Neural progenitor cell (in vitro differentiated cells): ENCODE measurements at regions not wholly inside any gene's neighbourhood (a gene's known extent, or its start where the extent isn't known, plus 50 kb on each side); places are given as distances from the start of the nearest gene placed in this dataset.

Experiments used
- EZH2phosphoT487 ChIP-seq: fragments of 200-600 bp; sonication (generic); IDR thresholded peaks from 2 replicates; pipeline ENCODE4 v1.6.1; 2017; ENCODE audit warnings: antibody characterized with exemption
- TF ChIP-seq, protein P1 (sequence below): fragments of 200-600 bp; sonication (generic); IDR thresholded peaks from 2 replicates; pipeline ENCODE4 v1.5.1; 2017; ENCODE audit warnings: antibody characterized with exemption, mild to moderate bottlenecking

DNA sequence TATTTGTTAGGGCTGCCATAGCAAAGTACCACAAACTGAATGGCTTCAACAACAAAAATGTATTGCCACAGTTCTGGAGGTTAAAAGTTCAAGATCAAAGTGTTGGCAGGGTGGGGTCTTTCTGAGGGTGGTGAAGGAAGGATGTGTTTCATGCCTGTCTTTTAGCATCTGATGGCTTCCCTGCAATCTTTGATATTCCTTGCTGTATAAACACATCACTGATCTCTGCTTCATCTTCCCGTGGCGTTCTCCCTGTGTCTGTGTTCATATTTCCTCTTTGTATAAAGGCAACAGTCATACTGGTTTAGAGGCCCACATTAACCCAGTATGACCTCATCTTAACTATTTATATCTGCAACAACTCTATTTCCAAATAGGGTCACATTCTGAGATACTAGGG lies 167.5 kb downstream of the BTG1 start:
- TF ChIP-seq, protein P1, sequence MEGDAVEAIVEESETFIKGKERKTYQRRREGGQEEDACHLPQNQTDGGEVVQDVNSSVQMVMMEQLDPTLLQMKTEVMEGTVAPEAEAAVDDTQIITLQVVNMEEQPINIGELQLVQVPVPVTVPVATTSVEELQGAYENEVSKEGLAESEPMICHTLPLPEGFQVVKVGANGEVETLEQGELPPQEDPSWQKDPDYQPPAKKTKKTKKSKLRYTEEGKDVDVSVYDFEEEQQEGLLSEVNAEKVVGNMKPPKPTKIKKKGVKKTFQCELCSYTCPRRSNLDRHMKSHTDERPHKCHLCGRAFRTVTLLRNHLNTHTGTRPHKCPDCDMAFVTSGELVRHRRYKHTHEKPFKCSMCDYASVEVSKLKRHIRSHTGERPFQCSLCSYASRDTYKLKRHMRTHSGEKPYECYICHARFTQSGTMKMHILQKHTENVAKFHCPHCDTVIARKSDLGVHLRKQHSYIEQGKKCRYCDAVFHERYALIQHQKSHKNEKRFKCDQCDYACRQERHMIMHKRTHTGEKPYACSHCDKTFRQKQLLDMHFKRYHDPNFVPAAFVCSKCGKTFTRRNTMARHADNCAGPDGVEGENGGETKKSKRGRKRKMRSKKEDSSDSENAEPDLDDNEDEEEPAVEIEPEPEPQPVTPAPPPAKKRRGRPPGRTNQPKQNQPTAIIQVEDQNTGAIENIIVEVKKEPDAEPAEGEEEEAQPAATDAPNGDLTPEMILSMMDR: no peak
- no peak for TF ChIP-seq EZH2phosphoT487
